ENCODE measurements at regions not wholly inside any gene's neighbourhood (a gene's known extent, or its start where the extent isn't known, plus 50 kb on each side); places are given as distances from the start of the nearest gene placed in this dataset.

DNA sequence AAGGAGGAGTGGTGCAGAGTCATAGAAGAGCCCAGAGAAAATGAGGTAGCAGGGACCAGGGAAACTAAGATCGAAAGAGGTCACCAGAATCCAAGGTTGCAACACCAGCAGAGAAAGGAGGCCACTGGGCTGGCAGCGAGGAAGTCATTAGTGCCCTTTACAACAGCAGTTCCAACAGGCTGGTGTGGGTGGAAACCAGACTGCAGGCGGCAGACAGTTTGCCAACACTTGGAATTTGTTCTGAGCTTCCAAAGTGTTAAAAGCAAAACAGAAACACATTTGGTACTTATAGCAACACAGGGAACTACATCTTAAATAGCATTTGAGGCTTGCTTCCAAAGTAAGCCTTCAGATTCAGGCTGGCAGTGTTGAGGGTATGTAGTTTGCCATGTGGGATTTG is 95.2 kb upstream of the PWP1 start:
- TF ChIP-seq, protein P1, sequence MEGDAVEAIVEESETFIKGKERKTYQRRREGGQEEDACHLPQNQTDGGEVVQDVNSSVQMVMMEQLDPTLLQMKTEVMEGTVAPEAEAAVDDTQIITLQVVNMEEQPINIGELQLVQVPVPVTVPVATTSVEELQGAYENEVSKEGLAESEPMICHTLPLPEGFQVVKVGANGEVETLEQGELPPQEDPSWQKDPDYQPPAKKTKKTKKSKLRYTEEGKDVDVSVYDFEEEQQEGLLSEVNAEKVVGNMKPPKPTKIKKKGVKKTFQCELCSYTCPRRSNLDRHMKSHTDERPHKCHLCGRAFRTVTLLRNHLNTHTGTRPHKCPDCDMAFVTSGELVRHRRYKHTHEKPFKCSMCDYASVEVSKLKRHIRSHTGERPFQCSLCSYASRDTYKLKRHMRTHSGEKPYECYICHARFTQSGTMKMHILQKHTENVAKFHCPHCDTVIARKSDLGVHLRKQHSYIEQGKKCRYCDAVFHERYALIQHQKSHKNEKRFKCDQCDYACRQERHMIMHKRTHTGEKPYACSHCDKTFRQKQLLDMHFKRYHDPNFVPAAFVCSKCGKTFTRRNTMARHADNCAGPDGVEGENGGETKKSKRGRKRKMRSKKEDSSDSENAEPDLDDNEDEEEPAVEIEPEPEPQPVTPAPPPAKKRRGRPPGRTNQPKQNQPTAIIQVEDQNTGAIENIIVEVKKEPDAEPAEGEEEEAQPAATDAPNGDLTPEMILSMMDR (conservative IDR thresholded peaks at IDR 0.05 in 1 of 2, IDR thresholded peaks at IDR 0.05 in 1 of 2; ENCODE audit: low read depth in 1 of 2, low read length in 2 of 2): no peak
- TF ChIP-seq EZH2 (IDR thresholded peaks at IDR 0.05; ENCODE audit: low read length, missing control alignments): no peak

All from fibroblast of lung (primary cell).